Stimulated activated CD8-positive, alpha-beta memory T cell treated with anti-CD3 and anti-CD28 coated beads, Interleukin-15, amount 100 ng/mL, for 1 hour (primary cell): ENCODE measurements at regions not wholly inside any gene's neighbourhood (a gene's known extent, or its start where the extent isn't known, plus 50 kb on each side); places are given as distances from the start of the nearest gene placed in this dataset.

Experiments used
- DNase-seq: peaks from one replicate; pipeline ENCODE4 v3.0.0-alpha.2; 2020; ENCODE audit warnings: low read depth

DNA sequence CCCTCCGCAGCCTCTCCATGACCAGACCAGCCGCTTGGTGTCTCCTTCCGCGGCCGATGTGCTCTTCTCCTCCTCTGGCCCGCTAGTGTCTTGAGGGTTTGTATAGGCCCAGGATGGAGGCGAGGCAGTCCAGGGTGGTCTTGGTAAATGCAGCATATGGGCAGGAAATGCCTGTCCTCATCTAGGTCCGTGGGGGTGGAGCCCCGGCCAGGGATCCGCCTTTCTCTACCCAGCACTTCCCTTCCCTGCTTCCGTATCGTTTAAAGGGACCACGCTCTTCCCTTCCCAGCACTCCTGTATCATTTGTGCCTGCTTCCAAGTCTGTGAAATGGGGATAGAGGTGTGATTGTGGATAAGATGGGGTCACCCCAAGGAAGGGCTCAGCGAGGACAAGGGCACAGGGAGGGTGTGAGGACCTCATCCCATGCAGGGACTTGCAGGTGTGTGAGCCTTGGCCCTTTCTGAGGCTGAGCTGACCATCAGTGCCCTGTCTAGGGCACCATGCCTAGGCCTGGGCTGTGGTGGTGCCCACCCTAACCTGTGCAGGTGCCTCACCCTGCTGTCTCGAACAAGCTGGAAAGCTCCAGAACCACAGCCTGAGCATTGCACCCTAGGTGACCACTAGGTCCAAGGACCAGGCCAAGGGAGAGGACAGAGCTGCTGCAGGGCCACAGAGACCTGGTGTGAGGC, 326.8 kb upstream of the RTL1 start:
- DNase-seq: no peak

DNA sequence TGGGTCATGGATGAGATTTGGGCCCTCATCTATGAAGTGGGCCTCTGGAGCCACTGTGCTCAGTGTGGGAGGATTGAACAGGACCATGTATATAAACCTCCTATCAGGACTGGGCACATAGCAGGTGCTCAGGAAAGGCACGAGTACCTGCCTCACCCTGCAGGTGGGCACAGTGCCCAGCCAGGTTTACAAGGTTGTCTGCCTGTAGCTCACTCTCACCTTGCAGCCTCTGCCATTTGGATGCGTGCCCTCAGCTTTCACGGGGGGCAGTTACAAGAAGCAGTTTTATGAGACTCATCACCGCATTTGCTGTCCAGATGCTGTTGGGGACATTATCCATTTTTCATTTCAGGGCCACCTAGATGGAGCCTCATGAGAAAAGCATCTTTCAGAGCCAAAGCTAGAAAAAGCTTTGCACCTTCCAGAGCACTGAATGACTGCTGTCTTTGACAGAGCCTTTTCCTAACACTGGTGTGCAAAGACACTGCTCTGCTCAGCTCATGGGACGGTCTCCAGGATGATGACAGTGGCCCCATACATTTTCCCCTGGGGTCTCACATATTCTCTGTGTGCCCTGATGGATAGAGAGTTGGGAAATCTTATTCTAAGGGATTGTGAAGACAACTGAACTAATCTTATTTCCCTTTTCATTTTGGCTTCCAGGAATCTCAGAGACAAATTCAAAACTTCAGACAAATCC, 327.5 kb upstream of the RTL1 start:
- no peak for DNase-seq

DNA sequence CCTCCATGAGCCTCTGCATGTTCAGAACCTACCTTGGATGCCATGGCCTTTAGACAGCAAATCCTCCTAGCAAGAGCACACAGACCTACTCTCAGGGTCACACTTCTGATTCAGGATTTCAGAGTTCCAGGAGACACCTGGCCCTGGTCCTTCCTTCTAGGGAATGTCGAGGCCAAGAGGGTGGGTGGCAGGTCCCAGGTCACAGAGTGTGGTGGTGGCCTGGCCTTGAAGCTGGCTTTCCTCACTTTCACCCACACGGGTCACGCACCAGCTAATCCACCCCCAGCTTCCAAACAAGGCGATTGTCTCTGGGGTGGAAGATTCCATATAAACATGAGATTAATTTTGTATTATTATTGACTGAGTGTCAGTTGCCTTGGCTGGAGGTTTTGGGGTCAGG, 328.3 kb upstream of the RTL1 start:
- DNase-seq: no peak

DNA sequence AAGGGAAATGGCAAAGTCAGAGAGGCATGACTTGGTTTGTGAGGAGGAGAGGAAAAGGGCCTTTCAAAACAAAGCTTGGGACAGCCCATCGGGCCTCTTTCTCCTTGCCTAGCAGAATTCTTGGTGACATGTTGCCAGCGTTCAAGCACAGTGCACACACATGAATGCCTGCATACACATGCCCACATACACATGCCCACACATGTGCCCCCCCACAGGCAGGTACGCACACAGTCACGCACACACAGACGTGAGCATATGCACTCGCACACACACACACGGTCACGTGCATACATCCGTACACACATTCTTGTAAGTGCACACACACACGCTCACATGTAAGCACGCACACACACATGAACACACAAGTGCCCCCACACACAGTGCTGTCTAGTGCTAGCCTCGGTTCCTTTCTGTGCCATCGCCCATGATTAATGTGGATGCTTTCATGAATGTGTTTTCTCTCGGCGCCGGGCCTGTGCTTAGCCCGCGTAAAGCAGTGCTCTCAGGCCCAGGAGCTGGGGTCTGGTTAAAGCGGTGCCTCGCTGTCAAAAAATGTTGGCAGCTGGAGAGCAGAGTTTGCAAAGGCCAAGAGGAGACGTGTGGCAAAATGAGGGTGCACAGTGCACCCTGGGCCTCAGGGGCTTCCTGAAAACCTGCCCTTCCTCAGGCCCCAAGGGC, 328.8 kb upstream of the DIO3 start:
- DNase-seq: no peak

- no peak for DNase-seq
These were observed 328.3 kb upstream of the DIO3 start for GRCh38 chr14:101233021-101233366.

DNA sequence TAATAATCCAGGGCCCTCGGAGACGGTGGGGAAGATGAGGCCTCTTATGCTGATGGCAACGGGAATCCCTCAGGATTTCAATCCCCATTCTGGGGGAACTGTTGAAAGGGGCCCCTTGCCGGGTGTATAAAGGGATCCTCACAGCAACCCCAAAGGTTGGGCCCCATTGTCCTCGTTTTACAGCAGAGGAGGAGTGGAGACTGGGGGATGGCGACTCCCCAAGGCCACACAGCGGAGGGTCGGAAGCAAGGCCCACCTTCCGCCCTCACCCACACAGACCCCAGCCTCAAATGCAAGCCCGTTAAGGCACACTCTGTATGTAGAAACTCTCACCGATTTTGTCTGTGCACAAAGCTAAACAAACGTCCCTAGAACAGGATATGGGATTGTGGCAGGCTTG, 327.9 kb upstream of the DIO3 start:
- DNase-seq: no peak

- no peak for DNase-seq
These were observed 327.5 kb upstream of the DIO3 start for GRCh38 chr14:101233808-101234207.

- no peak for DNase-seq
These were observed 326.9 kb upstream of the DIO3 start for GRCh38 chr14:101234244-101234937.

DNA sequence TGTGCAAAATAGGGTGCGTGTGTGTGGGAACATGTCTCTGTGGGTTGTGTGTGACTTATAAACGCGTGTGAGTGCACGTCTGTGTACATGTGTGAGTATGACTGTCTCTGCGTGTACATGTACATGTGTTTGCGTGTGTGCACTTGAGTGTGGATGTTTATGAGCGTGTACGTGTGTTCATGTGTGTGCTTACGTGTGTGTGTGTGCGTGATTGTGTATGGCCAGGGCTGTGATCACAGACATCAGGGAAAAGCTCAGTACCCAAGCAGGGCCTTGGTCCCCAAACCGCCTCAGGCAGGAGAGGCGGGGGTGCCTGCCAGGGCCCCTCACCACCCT, 326.3 kb upstream of the DIO3 start:
- DNase-seq: no peak

GRCh38 chr14:101235335-101236103, 325.8 kb upstream of the DIO3 start:
- DNase-seq: no peak

GRCh38 chr14:101236496-101237251, 324.6 kb upstream of the DIO3 start:
- no peak for DNase-seq

GRCh38 chr14:101237252-101237616, 324.1 kb upstream of the DIO3 start:
- DNase-seq: no peak

GRCh38 chr14:101239065-101239464, 322.2 kb upstream of the DIO3 start:
- no peak for DNase-seq

GRCh38 chr14:101241147-101241546, 320.1 kb upstream of the DIO3 start:
- no peak for DNase-seq

DNA sequence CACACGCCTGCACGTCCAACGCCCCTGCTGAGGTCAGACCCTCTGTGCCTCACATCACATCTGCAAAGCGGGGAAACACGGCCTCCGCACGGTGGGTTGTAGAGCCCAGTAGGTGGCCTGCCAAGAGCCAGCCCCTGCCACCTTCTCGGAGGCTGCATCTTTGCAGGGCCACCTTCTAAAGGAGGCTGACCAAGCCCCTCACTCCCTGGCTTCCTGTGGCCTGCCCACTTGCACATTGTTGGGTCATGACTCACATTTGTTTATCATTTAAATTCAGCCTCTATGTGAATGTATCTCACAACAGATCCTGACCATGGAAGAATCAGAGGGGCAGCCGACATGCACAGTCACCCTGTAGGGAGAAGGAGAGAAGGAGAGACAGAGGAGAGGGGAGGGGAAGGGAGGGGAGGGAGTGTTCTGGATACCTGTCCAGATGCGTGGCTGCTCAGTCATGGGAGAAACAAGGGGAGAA, 319.5 kb upstream of the DIO3 start:
- no peak for DNase-seq

- no peak for DNase-seq
These were observed 318.6 kb upstream of the DIO3 start for GRCh38 chr14:101242442-101243385.

GRCh38 chr14:101243587-101244338, 317.5 kb upstream of the DIO3 start:
- no peak for DNase-seq

DNA sequence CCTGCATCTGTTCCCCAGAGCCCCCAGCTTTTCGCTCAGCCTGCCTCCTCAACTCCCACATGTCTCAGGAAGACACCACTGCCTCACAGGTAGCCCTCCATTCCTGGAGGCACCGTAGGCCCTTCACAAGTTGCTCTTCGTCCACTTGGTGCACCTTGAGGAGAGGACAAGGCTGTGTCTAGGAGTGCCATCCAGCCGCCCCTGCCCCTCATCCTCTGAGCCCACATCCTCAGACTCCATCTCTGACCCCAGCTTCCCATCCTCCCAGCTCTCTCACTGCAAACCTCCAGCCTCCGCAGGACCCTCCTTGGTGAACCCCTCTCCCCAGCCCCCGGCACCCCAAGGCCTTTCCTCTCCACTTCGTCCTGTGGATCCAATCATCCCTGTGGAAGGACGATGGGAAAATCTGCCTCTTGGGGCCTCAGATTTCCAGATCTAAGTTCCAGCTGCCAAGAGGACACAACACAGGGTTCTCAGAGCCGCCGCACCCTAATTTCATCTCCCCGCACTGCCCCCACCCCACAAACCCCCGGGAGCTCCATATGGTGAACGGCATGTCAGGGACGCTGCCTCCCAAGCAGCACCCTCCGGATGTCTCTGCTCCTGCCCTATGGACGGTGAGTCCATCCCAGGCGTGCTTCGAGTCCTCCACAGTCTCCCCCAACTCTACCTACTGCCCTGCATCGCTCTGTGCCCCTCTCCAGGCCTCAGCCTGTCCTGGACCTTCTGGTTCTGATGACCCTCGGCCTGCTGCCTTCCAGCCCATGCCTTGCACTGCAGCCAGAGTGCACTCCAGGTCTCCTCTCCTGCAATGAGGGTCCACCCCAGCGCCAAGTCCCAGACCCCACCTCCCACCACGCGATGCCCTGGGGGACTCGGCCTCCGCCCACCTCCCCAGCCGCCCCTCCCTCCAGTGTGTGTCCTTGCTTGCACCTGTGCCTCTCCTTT, 314.1 kb upstream of the DIO3 start:
- DNase-seq: no peak
